Stomach (tissue), 8 donors: ENCODE measurements at regions not wholly inside any gene's neighbourhood (a gene's known extent, or its start where the extent isn't known, plus 50 kb on each side); places are given as distances from the start of the nearest gene placed in this dataset.
A peak's percentile ranks its signal among the peaks of the same experiment; 100 is the strongest.

Source experiments
- DNase-seq, 2 donors: peaks; one replicate each; pipeline versions ENCODE4 v3.0.0 to v3.0.0-alpha.2; 2013 to 2019
- H3K27ac ChIP-seq, 5 donors: fragments of 200-600 bp in 4 of 5; sonication (generic) in 4 of 5; one replicate each; pipeline ENCODE4 v1.5.1; 2013 to 2019; ENCODE audit warnings: mild to moderate bottlenecking in 1 of 5, moderate library complexity in 1 of 5
- H3K27me3 ChIP-seq, 3 donors: fragments of 200-600 bp; sonication (generic); one replicate each; pipeline ENCODE4 v1.5.1; 2017 to 2019; ENCODE audit warnings: mixed run types in 1 of 3
- H3K36me3 ChIP-seq, 4 donors: fragments of 200-600 bp; sonication (generic); 1 replicate in 3 of 4; 2 replicates in 1 of 4; pipeline ENCODE4 v1.5.1; 2016 to 2019
- H3K4me1 ChIP-seq, 4 donors: fragments of 200-600 bp; sonication (generic); one replicate each; pipeline ENCODE4 v1.5.1; 2016 to 2019
- H3K4me3 ChIP-seq, 4 donors: fragments of 200-600 bp; sonication (generic) in 3 of 4; one replicate each; pipeline ENCODE4 v1.5.1; 2016 to 2019; ENCODE audit warnings: mild to moderate bottlenecking in 1 of 4
- H3K9me3 ChIP-seq, 4 donors: fragments of 200-600 bp; sonication (generic); one replicate each; pipeline ENCODE4 v1.5.1; 2016 to 2019
- CTCF ChIP-seq, 7 experiments: fragments of 450-650 bp in 4 of 7; fragments of 200-600 bp in 3 of 7; sonication (generic) in 3 of 7; IDR thresholded peaks; one replicate each; pipeline ENCODE4 v1.5.1; 2016 to 2019; ENCODE audit warnings: antibody characterized with exemption in 7 of 7, control low read depth in 2 of 7, mild to moderate bottlenecking in 1 of 7
- EP300 ChIP-seq: sonication (generic); formaldehyde crosslinking; IDR thresholded peaks from one replicate; pipeline ENCODE4 v1.6.1; 2017; ENCODE audit warnings: antibody characterized with exemption
- POLR2A ChIP-seq, 4 donors: fragments of 450-650 bp; IDR thresholded peaks; one replicate each; pipeline ENCODE4 v1.6.1; 2016; ENCODE audit warnings: antibody characterized with exemption in 4 of 4, control low read depth in 2 of 4, mild to moderate bottlenecking in 1 of 4, moderate library complexity in 1 of 4
- POLR2AphosphoS5 ChIP-seq, 3 donors: sonication (generic); formaldehyde crosslinking; IDR thresholded peaks; one replicate each; pipeline ENCODE4 v1.6.1; 2016; ENCODE audit warnings: antibody characterized with exemption in 3 of 3
- WGBS, 5 donors: extraction: QIAGEN DNeasy Blood & Tissue Kit in 3 of 5; methylation state at CpG; one replicate each; pipeline versions ENCODE4 v1.1.5 to v1.1.7; 2013 to 2018; 5-methylcytosine and 5-hydroxymethylcytosine counted together
- intact Hi-C: fragments of 100-400 bp; cut with DNase I; formaldehyde crosslinking; loops from one replicate; pipeline ENCODE4 v1.15.1; 2023; ENCODE audit warnings: low total_unique reads
- donor health status: healthy with polysubstance abuse.
- donor health status: Bipolar disorder and iron deficiency.
- donor health status: healthy.

GRCh38 chr5:51001227-51001923 is 334.9 kb downstream of the PARP8 start:
- TF ChIP-seq POLR2AphosphoS5 (IDR thresholded peaks at IDR 0.05) (no peak), CTCF (IDR thresholded peaks at IDR 0.05) (no peak), EP300 (no peak), POLR2A (IDR thresholded peaks at IDR 0.05) (no peak)
- H3K27ac ChIP-seq: no peak overlapping the region
- no peak for DNase-seq
- no peaks in the 10 kb centered on the region for H3K27me3 ChIP-seq
- H3K4me3 ChIP-seq: no peak overlapping the region
- no peaks in the 10 kb centered on the region for H3K4me1 ChIP-seq
- H3K9me3 ChIP-seq: no peaks in the 10 kb centered on the region
- intact Hi-C loops: no loop called here
- no peaks in the 10 kb centered on the region for H3K36me3 ChIP-seq
- WGBS, 5 donors: 57 to 74% (median 61%) methylated on average over 4 of the region's 4 CpGs

- Histone ChIP-seq H3K27ac (no peak overlapping the region), H3K27me3 (no peaks in the 10 kb centered on the region), H3K4me1 (no peaks in the 10 kb centered on the region), H3K9me3 (no peaks in the 10 kb centered on the region), H3K36me3 (no peaks in the 10 kb centered on the region), H3K4me3 (no peak overlapping the region)
- no peak for DNase-seq
- TF ChIP-seq CTCF (IDR thresholded peaks at IDR 0.05): no peak
- WGBS, 5 donors: 84 to 95% (median 89%) methylated on average over 3 of the region's 3 CpGs
- intact Hi-C loops: no loop called here
These were observed 335.9 kb downstream of the PARP8 start for GRCh38 chr5:51002368-51002767.

- H3K9me3 ChIP-seq: no peaks in the 10 kb centered on the region
- no peak overlapping the region for H3K4me3 ChIP-seq
- peak in 1 of 2 donors; percentile 25 for DNase-seq
- 50 to 71% (median 61%) methylated on average over 2 of the region's 2 CpGs for WGBS, 5 donors
- H3K27me3 ChIP-seq: no peaks in the 10 kb centered on the region
- H3K4me1 ChIP-seq: peaks cover 0 to 7% (median 2%) of the 10 kb centered on the region in 4 donors
- no peak overlapping the region for H3K27ac ChIP-seq
- intact Hi-C loops: no loop called here
- no peaks in the 10 kb centered on the region for H3K36me3 ChIP-seq
- TF ChIP-seq CTCF (IDR thresholded peaks at IDR 0.05): no peak
- TF ChIP-seq POLR2A (IDR thresholded peaks at IDR 0.05): no peak
- no peak for TF ChIP-seq EP300
- no peak for TF ChIP-seq POLR2AphosphoS5 (IDR thresholded peaks at IDR 0.05)
These were observed 346.6 kb downstream of the PARP8 start for GRCh38 chr5:51013036-51013435.

- intact Hi-C loops: no loop called here
These were observed 352.0 kb downstream of the PARP8 start for GRCh38 chr5:51018423-51018822.

More at GRCh38 chr5:51018423-51018822, 352.0 kb downstream of the PARP8 start:
- no peaks in the 10 kb centered on the region for H3K36me3 ChIP-seq
- no peaks in the 10 kb centered on the region for H3K9me3 ChIP-seq
- H3K4me1 ChIP-seq: peaks cover 0 to 3% (median 1%) of the 10 kb centered on the region in 4 donors
- DNase-seq: no peak
- no peak overlapping the region for H3K4me3 ChIP-seq
- no peak for TF ChIP-seq CTCF (IDR thresholded peaks at IDR 0.05)
- TF ChIP-seq POLR2A (IDR thresholded peaks at IDR 0.05): no peak
- no peak for TF ChIP-seq EP300
- no peak for TF ChIP-seq POLR2AphosphoS5 (IDR thresholded peaks at IDR 0.05)
- no peak overlapping the region for H3K27ac ChIP-seq
- H3K27me3 ChIP-seq: no peaks in the 10 kb centered on the region
- 89 to 100% (median 99%) methylated on average over 2 of the region's 2 CpGs for WGBS, 5 donors
